ENCODE measurements at regions not wholly inside any gene's neighbourhood (a gene's known extent, or its start where the extent isn't known, plus 50 kb on each side); places are given as distances from the start of the nearest gene placed in this dataset.

- TF ChIP-seq ZNF148 (tag by site-specific recombination; IDR thresholded peaks at IDR 0.05; ENCODE audit: borderline replicate concordance) (no peak), ZNF362 (tag by site-specific recombination; IDR thresholded peaks at IDR 0.05) (no peak), ZNF354C (tag by site-specific recombination; IDR thresholded peaks at IDR 0.05; ENCODE audit: borderline replicate concordance, low read depth) (no peak), ZNF112 (tag by site-specific recombination; IDR thresholded peaks at IDR 0.05) (no peak), ZNF664 (tag by site-specific recombination; IDR thresholded peaks at IDR 0.05) (no peak), ZNF266 (tag by site-specific recombination; IDR thresholded peaks at IDR 0.05; ENCODE audit: low read depth) (no peak), ZNF501 (tag by site-specific recombination; IDR thresholded peaks at IDR 0.05) (no peak), ZNF658 (tag by site-specific recombination; IDR thresholded peaks at IDR 0.05) (no peak)
These were observed 59.1 kb downstream of the RASSF10 start (continued) for GRCh38 chr11:13068211-13068610.

- TF ChIP-seq ZNF513 (tag by site-specific recombination; IDR thresholded peaks at IDR 0.05): no peak
- Histone ChIP-seq H3K27ac (ENCODE audit: extremely low read depth, low read depth, low read length) (no peak overlapping the region), H3K4me3 (ENCODE audit: low read depth, low read length) (no peak overlapping the region), H3K36me3 (ENCODE audit: control insufficient read depth in 2 of 2, insufficient read depth in 1 of 2, low read length in 2 of 2) (no peaks in the 10 kb centered on the region), H3K4me1 (ENCODE audit: control insufficient read depth, insufficient read depth, low read length) (no peaks in the 10 kb centered on the region), H3K9me3 (ENCODE audit: control insufficient read depth, insufficient read depth, low read depth, low read length) (no peaks in the 10 kb centered on the region)
- POLR2A ChIA-PET: no interaction called here
- CTCF ChIA-PET: interaction anchor here (0.5 to 1.0 kb wide), 2 partner anchors 36 to 109 kb away, joined by 3 to 4 read pairs; no protein-coding TSS in a partner anchor
These were observed 64.2 kb downstream of the RASSF10 start for GRCh38 chr11:13073119-13073981.

- POLR2A ChIA-PET: no interaction called here
These were observed 65.8 kb downstream of the RASSF10 start for GRCh38 chr11:13074714-13075464.

GRCh38 chr11:13076961-13077360 is 67.8 kb downstream of the RASSF10 start:
- POLR2A ChIA-PET: no interaction called here
- Histone ChIP-seq H3K4me1 (ENCODE audit: control insufficient read depth, insufficient read depth, low read length) (no peaks in the 10 kb centered on the region), H3K27ac (ENCODE audit: extremely low read depth, low read depth, low read length) (no peak overlapping the region), H3K36me3 (ENCODE audit: control insufficient read depth in 2 of 2, insufficient read depth in 1 of 2, low read length in 2 of 2) (no peaks in the 10 kb centered on the region), H3K4me3 (ENCODE audit: low read depth, low read length) (no peak overlapping the region), H3K9me3 (ENCODE audit: control insufficient read depth, insufficient read depth, low read depth, low read length) (no peaks in the 10 kb centered on the region)
- CTCF ChIA-PET: no interaction called here
- no peak for TF ChIP-seq ZNF37A (tag by site-specific recombination; IDR thresholded peaks at IDR 0.05)

More at GRCh38 chr11:13074714-13075464, 65.8 kb downstream of the RASSF10 start:
- 0 out of 2 replicates have a peak, but pooled peaks have one; percentile 31 for TF ChIP-seq ZFHX2 (tag by site-specific recombination; conservative IDR thresholded peaks at IDR 0.05)
- TF ChIP-seq ZNF626 (tag by site-specific recombination; IDR thresholded peaks at IDR 0.05): no peak
- Histone ChIP-seq H3K27ac (ENCODE audit: extremely low read depth, low read depth, low read length) (no peak overlapping the region), H3K36me3 (ENCODE audit: control insufficient read depth in 2 of 2, insufficient read depth in 1 of 2, low read length in 2 of 2) (no peaks in the 10 kb centered on the region), H3K9me3 (ENCODE audit: control insufficient read depth, insufficient read depth, low read depth, low read length) (no peaks in the 10 kb centered on the region), H3K4me3 (ENCODE audit: low read depth, low read length) (no peak overlapping the region), H3K4me1 (ENCODE audit: control insufficient read depth, insufficient read depth, low read length) (no peaks in the 10 kb centered on the region)
- CTCF ChIA-PET: no interaction called here

Measured in HEK293 (cell line).